Right atrium auricular region (tissue), 2 donors: ENCODE measurements at regions not wholly inside any gene's neighbourhood (a gene's known extent, or its start where the extent isn't known, plus 50 kb on each side); places are given as distances from the start of the nearest gene placed in this dataset.

Experiments
- DNase-seq: peaks from one replicate; pipeline ENCODE4 v3.0.0-alpha.2; 2019; ENCODE audit warnings: low spot score
- H3K27ac ChIP-seq, 2 donors: fragments of 200-600 bp; sonication (generic); 1 replicate in 1 of 2; 2 replicates in 1 of 2; pipeline ENCODE4 v1.5.1; 2016 to 2019
- H3K27me3 ChIP-seq, 2 donors: fragments of 200-600 bp; sonication (generic); one replicate each; pipeline versions ENCODE4 v1.5.1 to v1.6.0; 2017 to 2019
- H3K36me3 ChIP-seq: fragments of 200-600 bp; sonication (generic); one replicate; pipeline ENCODE4 v1.5.1; 2016
- H3K4me1 ChIP-seq, 2 donors: fragments of 200-600 bp; sonication (generic); one replicate each; pipeline versions ENCODE4 v1.5.1 to v1.6.0; 2017 to 2019
- H3K4me3 ChIP-seq, 2 donors: fragments of 200-600 bp; sonication (generic); 1 replicate in 1 of 2; 2 replicates in 1 of 2; pipeline ENCODE4 v1.5.1; 2017 to 2019; ENCODE audit warnings: mild to moderate bottlenecking in 1 of 2, moderate library complexity in 1 of 2
- H3K9me3 ChIP-seq, 2 donors: fragments of 200-600 bp; sonication (generic); one replicate each; pipeline ENCODE4 v1.5.1; 2019
- CTCF ChIP-seq, 2 donors: fragments of 200-600 bp; sonication (generic); IDR thresholded peaks; one replicate each; pipeline ENCODE4 v1.5.1; 2019; ENCODE audit warnings: antibody characterized with exemption in 2 of 2

- no peak for TF ChIP-seq CTCF (IDR thresholded peaks at IDR 0.05)
- H3K27ac ChIP-seq = no peak overlapping the region
- no peak for DNase-seq
- H3K4me1 ChIP-seq = peaks cover 0 to 6% of the 10 kb centered on the region in 2 donors
- no peaks in the 10 kb centered on the region for H3K27me3 ChIP-seq
- no peaks in the 10 kb centered on the region for H3K36me3 ChIP-seq
- H3K9me3 ChIP-seq = no peaks in the 10 kb centered on the region
- H3K4me3 ChIP-seq = no peak overlapping the region
Measured at GRCh38 chr5:116631147-116631546, 56.5 kb upstream of the SEMA6A start.

- Histone ChIP-seq H3K4me1 (peaks cover 0 to 11% of the 10 kb centered on the region in 2 donors), H3K9me3 (no peaks in the 10 kb centered on the region), H3K27ac (no peak overlapping the region), H3K36me3 (no peaks in the 10 kb centered on the region), H3K4me3 (no peak overlapping the region), H3K27me3 (no peaks in the 10 kb centered on the region)
- no peak for DNase-seq
- TF ChIP-seq CTCF (IDR thresholded peaks at IDR 0.05) = no peak
Measured at GRCh38 chr5:116629168-116629567, 54.5 kb upstream of the SEMA6A start.

- no peak for DNase-seq
- Histone ChIP-seq H3K4me1 (peaks cover 0 to 11% of the 10 kb centered on the region in 2 donors), H3K27me3 (no peaks in the 10 kb centered on the region), H3K36me3 (no peaks in the 10 kb centered on the region), H3K9me3 (no peaks in the 10 kb centered on the region), H3K27ac (peak overlapping the region; percentile 24 to 44), H3K4me3 (no peak overlapping the region)
- no peak for TF ChIP-seq CTCF (IDR thresholded peaks at IDR 0.05)
Measured at GRCh38 chr5:116626945-116627679, 52.5 kb upstream of the SEMA6A start.

GRCh38 chr5:116626272-116626723 lies 51.7 kb upstream of the SEMA6A start:
- peak overlapping the region; percentile 24 to 44 for H3K27ac ChIP-seq
- no peak for TF ChIP-seq CTCF (IDR thresholded peaks at IDR 0.05)
- H3K4me3 ChIP-seq = no peak overlapping the region
- peak; percentile 93 for DNase-seq
- H3K27me3 ChIP-seq = no peaks in the 10 kb centered on the region
- no peaks in the 10 kb centered on the region for H3K9me3 ChIP-seq
- H3K4me1 ChIP-seq = peaks cover 0 to 11% of the 10 kb centered on the region in 2 donors
- H3K36me3 ChIP-seq = no peaks in the 10 kb centered on the region
